HL-60 (cell line): ENCODE measurements at regions not wholly inside any gene's neighbourhood (a gene's known extent, or its start where the extent isn't known, plus 50 kb on each side); places are given as distances from the start of the nearest gene placed in this dataset.

Experiments
- DNase-seq, 2 experiments: peaks; one replicate each; pipeline ENCODE4 v3.0.0-alpha.2; 2010 to 2020; ENCODE audit warnings: low read depth in 1 of 2, low spot score in 1 of 2
- H3K27ac ChIP-seq: fragments of 250-450 bp; sonication (Bioruptor Pico); replicated peaks from 2 replicates; pipeline ENCODE4 v1.5.1; 2020; ENCODE audit warnings: mild to moderate bottlenecking, moderate library complexity
- H3K27me3 ChIP-seq: fragments of 250-450 bp; sonication (Bioruptor Pico); 2 replicates; pipeline ENCODE4 v1.5.1; 2021; ENCODE audit warnings: mild to moderate bottlenecking, moderate library complexity; ENCODE audit not compliant: insufficient read depth, poor library complexity, severe bottlenecking
- H3K4me3 ChIP-seq: replicated peaks from 2 replicates; pipeline ENCODE4 v1.5.1; 2011; ENCODE audit warnings: mild to moderate bottlenecking, control low read depth, low read length; ENCODE audit not compliant: insufficient read depth
- CTCF ChIP-seq: IDR thresholded peaks from one replicate; pipeline ENCODE4 v1.5.1; 2011; ENCODE audit warnings: low read length, control low read depth, inconsistent platforms; ENCODE audit not compliant: insufficient read depth
- GABPA ChIP-seq: IDR thresholded peaks from 2 replicates; pipeline ENCODE4 v1.6.1; 2012; ENCODE audit warnings: low read depth
- POLR2AphosphoS5 ChIP-seq: IDR thresholded peaks from 2 replicates; pipeline ENCODE4 v1.6.1; 2012; ENCODE audit warnings: low read depth
- SPI1 ChIP-seq: IDR thresholded peaks from 2 replicates; pipeline ENCODE4 v1.6.1; 2012; ENCODE audit warnings: low read depth, mild to moderate bottlenecking, borderline replicate concordance
- TF ChIP-seq, protein P1 (sequence below): IDR thresholded peaks from 2 replicates; pipeline ENCODE4 v1.6.1; 2012; ENCODE audit warnings: low read depth; ENCODE audit not compliant: insufficient replicate concordance

GRCh38 chr13:61612192-61612591, 196.5 kb upstream of the PCDH20 start:
- H3K27me3 ChIP-seq, result no peaks in the 10 kb centered on the region
- TF ChIP-seq SPI1 (no peak), POLR2AphosphoS5 (no peak), CTCF (no peak), GABPA (no peak)
- H3K4me3 ChIP-seq, result no peak overlapping the region
- DNase-seq, result no peak
- H3K27ac ChIP-seq, result no peak overlapping the region

- no peak for DNase-seq
- H3K27ac ChIP-seq, result no peak overlapping the region
- TF ChIP-seq GABPA, result no peak
- TF ChIP-seq, protein P1, sequence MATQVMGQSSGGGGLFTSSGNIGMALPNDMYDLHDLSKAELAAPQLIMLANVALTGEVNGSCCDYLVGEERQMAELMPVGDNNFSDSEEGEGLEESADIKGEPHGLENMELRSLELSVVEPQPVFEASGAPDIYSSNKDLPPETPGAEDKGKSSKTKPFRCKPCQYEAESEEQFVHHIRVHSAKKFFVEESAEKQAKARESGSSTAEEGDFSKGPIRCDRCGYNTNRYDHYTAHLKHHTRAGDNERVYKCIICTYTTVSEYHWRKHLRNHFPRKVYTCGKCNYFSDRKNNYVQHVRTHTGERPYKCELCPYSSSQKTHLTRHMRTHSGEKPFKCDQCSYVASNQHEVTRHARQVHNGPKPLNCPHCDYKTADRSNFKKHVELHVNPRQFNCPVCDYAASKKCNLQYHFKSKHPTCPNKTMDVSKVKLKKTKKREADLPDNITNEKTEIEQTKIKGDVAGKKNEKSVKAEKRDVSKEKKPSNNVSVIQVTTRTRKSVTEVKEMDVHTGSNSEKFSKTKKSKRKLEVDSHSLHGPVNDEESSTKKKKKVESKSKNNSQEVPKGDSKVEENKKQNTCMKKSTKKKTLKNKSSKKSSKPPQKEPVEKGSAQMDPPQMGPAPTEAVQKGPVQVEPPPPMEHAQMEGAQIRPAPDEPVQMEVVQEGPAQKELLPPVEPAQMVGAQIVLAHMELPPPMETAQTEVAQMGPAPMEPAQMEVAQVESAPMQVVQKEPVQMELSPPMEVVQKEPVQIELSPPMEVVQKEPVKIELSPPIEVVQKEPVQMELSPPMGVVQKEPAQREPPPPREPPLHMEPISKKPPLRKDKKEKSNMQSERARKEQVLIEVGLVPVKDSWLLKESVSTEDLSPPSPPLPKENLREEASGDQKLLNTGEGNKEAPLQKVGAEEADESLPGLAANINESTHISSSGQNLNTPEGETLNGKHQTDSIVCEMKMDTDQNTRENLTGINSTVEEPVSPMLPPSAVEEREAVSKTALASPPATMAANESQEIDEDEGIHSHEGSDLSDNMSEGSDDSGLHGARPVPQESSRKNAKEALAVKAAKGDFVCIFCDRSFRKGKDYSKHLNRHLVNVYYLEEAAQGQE, result no peak
- no peak for TF ChIP-seq POLR2AphosphoS5
- no peak for TF ChIP-seq SPI1
- no peak for TF ChIP-seq CTCF
These were observed 192.5 kb upstream of the PCDH20 start for GRCh38 chr13:61608138-61608537.

GRCh38 chr13:61600360-61601033, 184.8 kb upstream of the PCDH20 start:
- TF ChIP-seq SPI1 (no peak), GABPA (no peak), CTCF (no peak), POLR2AphosphoS5 (no peak)
- TF ChIP-seq, protein P1, result no peak
- no peak for DNase-seq
- no peak overlapping the region for H3K27ac ChIP-seq
- H3K27me3 ChIP-seq, result no peaks in the 10 kb centered on the region
- H3K4me3 ChIP-seq, result no peak overlapping the region

More at GRCh38 chr13:61608138-61608537, 192.5 kb upstream of the PCDH20 start:
- Histone ChIP-seq H3K4me3 (no peak overlapping the region), H3K27me3 (no peaks in the 10 kb centered on the region)

- DNase-seq, result no peak
- H3K27ac ChIP-seq, result no peak overlapping the region
- H3K27me3 ChIP-seq, result no peaks in the 10 kb centered on the region
- no peak overlapping the region for H3K4me3 ChIP-seq
- TF ChIP-seq SPI1 (no peak), POLR2AphosphoS5 (no peak), CTCF (no peak), GABPA (no peak)
- TF ChIP-seq, protein P1, result no peak
These were observed 176.8 kb upstream of the PCDH20 start for GRCh38 chr13:61592489-61592888.
